ENCODE measurements at regions not wholly inside any gene's neighbourhood (a gene's known extent, or its start where the extent isn't known, plus 50 kb on each side); places are given as distances from the start of the nearest gene placed in this dataset.

- no peak for TF ChIP-seq CTCF (IDR thresholded peaks at IDR 0.05; ENCODE audit: low read depth, low read length, missing control alignments)
- H3K4me3 ChIP-seq (ENCODE audit: low read depth, low read length), result no peak overlapping the region
- DNase-seq (ENCODE audit: low read depth), result no peak
- in situ Hi-C loops (cut with HindIII; ENCODE audit: low sequenced_read_pairs), result no loop called here
These were observed 425.5 kb downstream of the NUF2 start for GRCh38 chr1:163747261-163747660.

- no peak for TF ChIP-seq CTCF (IDR thresholded peaks at IDR 0.05; ENCODE audit: low read depth, low read length, missing control alignments)
- no peak for DNase-seq (ENCODE audit: low read depth)
- in situ Hi-C loops (cut with HindIII; ENCODE audit: low sequenced_read_pairs), result no loop called here
These were observed 426.1 kb downstream of the NUF2 start for GRCh38 chr1:163747855-163748254.

GRCh38 chr1:163758977-163759670 is 437.4 kb downstream of the NUF2 start:
- no peak for TF ChIP-seq CTCF (IDR thresholded peaks at IDR 0.05; ENCODE audit: low read depth, low read length, missing control alignments)
- DNase-seq (ENCODE audit: low read depth), result no peak
- in situ Hi-C loops (cut with HindIII; ENCODE audit: low sequenced_read_pairs), result no loop called here
- H3K4me3 ChIP-seq (ENCODE audit: low read depth, low read length), result no peak overlapping the region

More at GRCh38 chr1:163747855-163748254, 426.1 kb downstream of the NUF2 start:
- no peak overlapping the region for H3K4me3 ChIP-seq (ENCODE audit: low read depth, low read length)

GRCh38 chr1:163761898-163762297 is 440.1 kb downstream of the NUF2 start:
- TF ChIP-seq CTCF (IDR thresholded peaks at IDR 0.05; ENCODE audit: low read depth, low read length, missing control alignments), result no peak
- H3K4me3 ChIP-seq (ENCODE audit: low read depth, low read length), result no peak overlapping the region
- no peak for DNase-seq (ENCODE audit: low read depth)
- in situ Hi-C loops (cut with HindIII; ENCODE audit: low sequenced_read_pairs), result no loop called here

- TF ChIP-seq CTCF (IDR thresholded peaks at IDR 0.05; ENCODE audit: low read depth, low read length, missing control alignments), result no peak
- DNase-seq (ENCODE audit: low read depth), result no peak
- in situ Hi-C loops (cut with HindIII; ENCODE audit: low sequenced_read_pairs), result no loop called here
- no peak overlapping the region for H3K4me3 ChIP-seq (ENCODE audit: low read depth, low read length)
These were observed 444.6 kb downstream of the NUF2 start for GRCh38 chr1:163766257-163766918.

GRCh38 chr1:163768576-163768975 is 446.8 kb downstream of the NUF2 start:
- in situ Hi-C loops (cut with HindIII; ENCODE audit: low sequenced_read_pairs), result no loop called here
- no peak for TF ChIP-seq CTCF (IDR thresholded peaks at IDR 0.05; ENCODE audit: low read depth, low read length, missing control alignments)
- DNase-seq (ENCODE audit: low read depth), result no peak
- H3K4me3 ChIP-seq (ENCODE audit: low read depth, low read length), result no peak overlapping the region

Data from astrocyte of the cerebellum (primary cell).